GM18498 (cell line): ENCODE measurements at regions not wholly inside any gene's neighbourhood (a gene's known extent, or its start where the extent isn't known, plus 50 kb on each side); places are given as distances from the start of the nearest gene placed in this dataset.

Source experiments
- ATAC-seq: cut with Tn5 transposase; IDR thresholded peaks from one replicate; pipeline ENCODE4 v1.9.1; 2021; ENCODE audit warnings: mild to moderate bottlenecking, moderate library complexity; ENCODE audit not compliant: unreplicated experiment

DNA sequence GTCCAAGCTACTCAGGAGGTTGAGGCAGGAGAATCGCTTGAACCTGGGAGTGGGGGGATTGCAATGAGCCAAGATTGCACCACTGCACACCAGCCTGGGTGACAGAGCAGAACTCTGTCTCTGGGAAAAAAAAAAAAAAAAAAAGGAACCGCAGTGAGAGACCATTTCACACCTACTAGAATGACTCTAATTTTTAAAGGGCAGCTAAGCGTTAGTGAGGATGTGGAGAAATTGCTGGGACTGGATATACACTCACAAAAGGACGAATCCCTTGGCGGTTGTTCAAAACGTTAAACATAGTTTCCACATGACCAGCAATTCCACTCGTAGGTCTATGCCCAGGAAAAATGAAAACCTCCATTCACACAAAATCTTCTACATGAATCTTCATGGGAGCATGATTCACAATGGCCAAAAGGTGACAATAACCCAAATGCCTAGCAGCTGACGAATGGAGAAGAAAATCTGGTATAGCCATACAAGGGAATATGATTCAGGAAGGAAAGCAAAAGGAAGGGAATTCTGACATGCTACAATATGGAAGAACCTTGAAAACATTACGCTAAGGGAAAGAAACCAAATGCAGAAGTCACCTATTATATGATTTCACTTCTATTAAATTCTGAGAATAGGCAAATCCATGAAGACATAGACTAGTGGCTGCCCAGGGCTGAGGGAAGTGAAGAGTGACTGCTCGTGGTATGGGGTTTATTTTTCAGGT is 127.0 kb downstream of the CHSY1 start:
- no peak for ATAC-seq

DNA sequence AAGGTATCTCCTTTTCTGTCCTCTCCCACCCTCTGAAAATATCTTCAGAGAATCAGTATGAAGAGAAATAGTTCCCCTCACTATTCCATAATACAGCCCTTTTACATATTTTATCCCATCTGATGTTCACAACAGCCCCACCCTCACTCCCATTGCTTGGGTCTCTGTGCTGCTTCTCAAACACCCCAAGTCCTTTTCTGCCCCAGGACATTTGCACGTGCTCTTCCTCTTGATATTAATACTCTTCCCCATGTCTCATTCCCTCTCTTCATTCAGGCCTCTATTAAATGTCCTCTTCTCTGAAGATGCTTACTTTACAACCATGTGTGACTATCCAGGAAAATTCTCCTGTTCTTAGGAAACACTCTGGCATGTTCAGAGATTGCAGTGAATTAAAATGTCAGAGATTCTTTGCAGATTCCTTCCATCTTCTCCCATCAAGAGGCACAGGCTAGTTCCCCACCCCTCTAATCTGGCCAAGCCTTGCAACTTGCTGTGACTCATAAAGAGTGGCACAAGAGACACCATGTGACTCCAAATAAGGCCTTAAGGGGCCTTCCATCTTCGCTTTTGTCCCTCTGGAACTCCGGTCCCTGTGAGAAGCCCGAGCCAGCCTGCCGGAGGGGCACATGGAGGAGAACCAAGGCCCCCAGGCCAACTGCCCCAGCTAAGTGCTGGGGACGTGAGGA is 128.5 kb downstream of the CHSY1 start:
- ATAC-seq, result no peak

DNA sequence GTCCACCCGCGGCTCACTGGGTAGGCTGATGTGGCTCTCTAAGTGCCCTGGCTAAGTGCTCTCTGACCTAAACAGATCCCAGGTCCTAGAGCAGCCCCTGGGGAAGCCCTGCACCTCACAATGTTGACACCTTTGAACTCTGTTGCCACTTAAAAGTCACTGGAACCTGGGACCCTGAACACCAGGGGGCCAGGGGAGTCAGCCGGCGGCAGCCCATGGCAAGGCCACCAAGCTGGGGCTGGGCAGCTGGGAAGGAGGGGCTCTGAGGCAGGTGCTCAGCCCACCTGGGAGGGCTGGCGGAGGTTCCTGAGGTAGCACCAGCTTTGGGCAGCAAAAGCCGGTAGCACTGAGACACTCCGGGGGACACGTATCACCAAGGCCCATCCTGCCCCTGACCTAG is 129.0 kb downstream of the CHSY1 start:
- no peak for ATAC-seq

DNA sequence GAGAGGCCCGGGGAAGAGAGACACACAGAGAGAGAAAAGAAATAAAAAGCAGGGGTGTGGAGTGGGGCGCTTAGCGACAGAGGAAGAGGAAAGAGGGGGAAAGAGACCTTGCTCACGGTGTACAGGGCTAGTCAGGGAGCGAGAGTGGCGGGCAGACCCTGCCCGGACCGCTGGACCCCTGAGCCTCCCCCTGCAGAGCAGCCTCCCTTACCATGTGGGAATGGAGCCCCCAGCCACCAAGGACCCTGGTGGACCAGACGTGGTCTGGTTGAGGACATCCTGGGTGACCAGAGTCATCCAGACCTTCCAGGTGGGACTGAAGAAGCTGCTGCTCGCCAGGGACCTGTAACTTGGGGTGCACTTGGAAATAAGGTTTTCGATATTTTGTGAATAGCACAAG is 129.6 kb downstream of the CHSY1 start:
- no peak for ATAC-seq

DNA sequence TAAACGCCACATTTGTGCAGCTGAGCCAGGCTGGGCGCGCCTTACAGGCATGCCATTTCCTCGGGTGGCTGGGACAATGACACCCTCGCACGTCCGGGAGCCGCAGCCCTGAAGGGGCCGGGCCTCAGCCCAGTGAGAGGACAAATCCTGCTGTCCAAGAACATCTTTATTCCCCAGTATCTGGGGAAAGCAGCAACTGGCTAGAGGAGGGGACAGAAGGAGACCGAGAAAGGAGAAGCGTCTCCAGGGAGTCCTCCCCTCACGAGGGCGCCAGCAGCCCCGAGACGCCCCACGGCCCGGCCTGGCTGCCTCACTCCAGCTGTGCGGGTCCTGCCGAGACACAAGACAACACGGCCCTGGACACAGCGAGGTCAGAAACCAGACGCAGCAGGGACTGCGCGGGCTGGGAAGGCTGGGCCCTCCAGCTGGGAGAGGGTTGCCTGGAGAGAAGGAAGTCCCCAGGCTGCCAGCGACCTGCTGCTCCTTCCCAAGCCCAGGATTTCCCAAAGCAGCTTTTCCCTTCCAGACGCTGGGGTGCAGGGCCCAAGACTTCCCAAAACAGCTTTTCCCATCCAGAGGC is 130.2 kb downstream of the CHSY1 start:
- ATAC-seq, result peak; percentile 72

DNA sequence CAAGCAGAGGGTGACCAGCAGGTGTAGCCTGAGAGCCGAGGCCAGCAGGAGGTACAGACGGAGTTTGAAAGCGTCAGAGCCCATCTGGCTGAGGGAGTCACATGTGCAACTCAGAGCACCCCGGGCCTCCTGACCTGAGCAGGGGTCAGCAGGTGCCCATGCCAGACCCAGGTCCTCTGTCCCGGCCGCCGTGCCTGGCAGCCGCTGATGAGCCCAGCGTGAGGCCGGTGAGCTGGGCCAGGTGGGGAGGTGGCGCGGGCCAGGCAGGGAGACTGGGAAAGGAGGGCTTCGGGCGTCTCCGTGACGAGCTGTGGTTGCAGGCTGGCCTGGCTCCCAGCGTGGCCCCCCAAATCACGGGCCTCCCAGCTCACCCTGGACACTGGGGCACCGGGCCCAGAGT is 130.9 kb downstream of the CHSY1 start:
- ATAC-seq, result no peak

DNA sequence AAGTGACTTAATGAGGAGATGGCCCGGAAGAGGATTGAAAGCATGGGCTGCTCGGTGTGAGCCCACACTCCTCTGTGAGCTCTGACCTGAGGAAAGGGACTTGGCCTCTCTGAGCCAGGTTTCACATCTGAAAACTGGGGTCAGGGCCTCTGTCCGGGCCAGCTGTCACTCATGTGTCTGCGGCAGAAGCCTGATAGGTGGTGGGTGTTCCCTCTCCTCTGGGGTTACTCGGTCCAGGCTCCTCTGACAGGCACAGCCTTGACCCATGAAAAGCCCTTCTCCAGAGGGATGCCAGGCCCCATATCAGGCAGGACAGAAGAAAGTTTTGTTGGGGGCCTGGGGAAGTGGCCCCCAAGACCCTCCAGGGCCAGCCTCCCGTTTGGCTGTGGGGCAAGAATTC is 131.4 kb downstream of the CHSY1 start:
- ATAC-seq, result no peak
